ENCODE measurements at regions not wholly inside any gene's neighbourhood (a gene's known extent, or its start where the extent isn't known, plus 50 kb on each side); places are given as distances from the start of the nearest gene placed in this dataset.

DNA sequence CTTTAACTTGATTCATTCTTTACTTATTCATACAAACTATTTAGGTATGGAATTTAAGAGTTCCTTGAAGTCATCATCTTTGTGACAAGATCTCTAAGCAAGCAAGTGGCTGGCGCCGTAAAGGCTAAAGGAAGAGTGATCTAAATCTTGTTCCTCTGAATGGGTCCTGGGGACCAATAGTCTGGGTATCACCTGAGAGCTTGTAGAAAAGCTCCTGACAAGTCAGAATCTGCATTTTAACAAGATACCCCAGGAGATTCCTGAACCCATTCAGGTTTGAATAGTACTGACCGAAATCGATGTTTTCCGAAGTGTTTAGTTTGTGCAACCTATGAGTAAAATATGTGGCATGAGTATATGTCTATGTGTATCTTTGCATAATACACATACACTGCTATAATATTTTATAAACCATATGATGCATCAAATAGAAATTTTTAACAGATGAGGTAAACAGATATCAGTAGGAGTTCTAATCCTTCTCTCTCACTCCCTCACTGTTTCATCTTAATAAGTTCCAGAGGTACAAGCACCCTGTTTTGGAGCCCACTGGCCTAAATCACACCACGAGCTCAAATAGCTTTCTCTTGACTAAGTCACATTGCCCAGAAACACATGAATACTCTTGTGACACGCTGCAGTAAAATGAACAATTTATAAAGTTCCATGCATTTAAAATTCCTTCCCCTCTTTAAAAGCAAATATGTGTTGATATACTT lies 170.0 kb downstream of the RELL1 start:
- DNase-seq, result no peak
- Mint-ChIP-seq H3K27me3 (ENCODE audit: unreplicated experiment) (no peaks in the 10 kb centered on the region), H3K9me3 (ENCODE audit: low read depth, unreplicated experiment) (peaks cover 8% of the 10 kb centered on the region), H3K36me3 (ENCODE audit: insufficient read depth, unreplicated experiment) (no peaks in the 10 kb centered on the region), H3K4me3 (ENCODE audit: low read depth, unreplicated experiment) (no peak overlapping the region), H3K4me1 (ENCODE audit: low read depth, unreplicated experiment) (peaks cover 18% of the 10 kb centered on the region), H3K27ac (ENCODE audit: unreplicated experiment) (peak overlapping the region; percentile 39)
- BruUV-seq (replicated peaks), result no TSS peak
- CTCF ChIA-PET, result no interaction called here
- intact Hi-C loops (cut with micrococcal nuclease; ENCODE audit: unreplicated experiment), result no loop called here
- TF ChIP-seq, protein P1, sequence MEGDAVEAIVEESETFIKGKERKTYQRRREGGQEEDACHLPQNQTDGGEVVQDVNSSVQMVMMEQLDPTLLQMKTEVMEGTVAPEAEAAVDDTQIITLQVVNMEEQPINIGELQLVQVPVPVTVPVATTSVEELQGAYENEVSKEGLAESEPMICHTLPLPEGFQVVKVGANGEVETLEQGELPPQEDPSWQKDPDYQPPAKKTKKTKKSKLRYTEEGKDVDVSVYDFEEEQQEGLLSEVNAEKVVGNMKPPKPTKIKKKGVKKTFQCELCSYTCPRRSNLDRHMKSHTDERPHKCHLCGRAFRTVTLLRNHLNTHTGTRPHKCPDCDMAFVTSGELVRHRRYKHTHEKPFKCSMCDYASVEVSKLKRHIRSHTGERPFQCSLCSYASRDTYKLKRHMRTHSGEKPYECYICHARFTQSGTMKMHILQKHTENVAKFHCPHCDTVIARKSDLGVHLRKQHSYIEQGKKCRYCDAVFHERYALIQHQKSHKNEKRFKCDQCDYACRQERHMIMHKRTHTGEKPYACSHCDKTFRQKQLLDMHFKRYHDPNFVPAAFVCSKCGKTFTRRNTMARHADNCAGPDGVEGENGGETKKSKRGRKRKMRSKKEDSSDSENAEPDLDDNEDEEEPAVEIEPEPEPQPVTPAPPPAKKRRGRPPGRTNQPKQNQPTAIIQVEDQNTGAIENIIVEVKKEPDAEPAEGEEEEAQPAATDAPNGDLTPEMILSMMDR (IDR thresholded peaks at IDR 0.05; ENCODE audit: unreplicated experiment), result no peak

DNA sequence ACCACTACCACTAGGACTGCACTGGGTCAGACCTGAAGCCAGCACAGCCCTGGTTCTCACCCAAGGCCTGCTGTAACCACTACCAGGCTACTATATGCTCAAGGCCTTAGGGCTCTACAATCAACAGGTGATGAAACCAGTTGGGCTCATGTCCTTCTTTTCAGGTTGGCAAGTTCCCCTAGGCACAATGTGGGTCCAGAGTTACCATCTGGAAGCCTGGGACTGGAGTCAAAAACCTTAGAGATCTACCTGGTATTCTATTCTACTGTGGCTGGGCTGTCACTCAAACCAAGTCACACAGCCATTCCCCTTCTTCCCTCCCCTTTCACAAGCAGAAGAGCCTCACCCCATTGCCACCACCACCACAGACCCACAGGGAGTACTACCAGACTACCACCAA lies 175.6 kb downstream of the RELL1 start:
- BruUV-seq (replicated peaks), result no TSS peak
- TF ChIP-seq, protein P1 (IDR thresholded peaks at IDR 0.05; ENCODE audit: unreplicated experiment), result no peak
- CTCF ChIA-PET, result no interaction called here
- Mint-ChIP-seq H3K9me3 (ENCODE audit: low read depth, unreplicated experiment) (peaks cover 5% of the 10 kb centered on the region), H3K36me3 (ENCODE audit: insufficient read depth, unreplicated experiment) (peaks cover 5% of the 10 kb centered on the region), H3K4me1 (ENCODE audit: low read depth, unreplicated experiment) (peaks cover 16% of the 10 kb centered on the region), H3K27me3 (ENCODE audit: unreplicated experiment) (no peaks in the 10 kb centered on the region), H3K27ac (ENCODE audit: unreplicated experiment) (no peak overlapping the region), H3K4me3 (ENCODE audit: low read depth, unreplicated experiment) (no peak overlapping the region)
- intact Hi-C loops (cut with micrococcal nuclease; ENCODE audit: unreplicated experiment), result no loop called here
- DNase-seq, result no peak

DNA sequence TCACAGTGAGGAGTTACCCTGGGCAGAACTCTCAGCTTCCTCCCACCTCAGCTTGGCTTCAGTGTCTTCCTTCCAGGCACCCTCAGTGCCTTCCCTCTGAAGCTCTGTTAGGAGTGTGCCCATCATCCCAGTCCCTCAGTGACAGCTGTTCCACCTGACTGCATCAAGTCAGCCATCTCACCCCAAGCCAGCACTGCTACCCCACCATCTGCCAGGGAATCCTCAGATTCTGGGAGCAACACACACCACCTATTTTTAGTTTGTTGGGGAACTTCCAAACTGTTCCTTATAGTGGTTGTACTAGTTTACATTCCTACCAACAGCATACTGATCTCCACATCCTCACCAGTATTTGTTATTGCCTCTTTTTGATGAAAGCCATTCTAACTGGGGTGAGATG lies 182.9 kb downstream of the RELL1 start:
- H3K27ac Mint-ChIP-seq (ENCODE audit: unreplicated experiment), result no peak overlapping the region
- H3K36me3 Mint-ChIP-seq (ENCODE audit: insufficient read depth, unreplicated experiment), result peaks cover 5% of the 10 kb centered on the region
- H3K27me3 Mint-ChIP-seq (ENCODE audit: unreplicated experiment), result no peaks in the 10 kb centered on the region
- H3K4me3 Mint-ChIP-seq (ENCODE audit: low read depth, unreplicated experiment), result no peak overlapping the region
- BruUV-seq (replicated peaks), result no TSS peak
- TF ChIP-seq, protein P1 (IDR thresholded peaks at IDR 0.05; ENCODE audit: unreplicated experiment), result no peak
- CTCF ChIA-PET, result no interaction called here
- intact Hi-C loops (cut with micrococcal nuclease; ENCODE audit: unreplicated experiment), result no loop called here
- no peak for DNase-seq
- peaks cover 2% of the 10 kb centered on the region for H3K9me3 Mint-ChIP-seq (ENCODE audit: low read depth, unreplicated experiment)
- H3K4me1 Mint-ChIP-seq (ENCODE audit: low read depth, unreplicated experiment), result peaks cover 36% of the 10 kb centered on the region

DNA sequence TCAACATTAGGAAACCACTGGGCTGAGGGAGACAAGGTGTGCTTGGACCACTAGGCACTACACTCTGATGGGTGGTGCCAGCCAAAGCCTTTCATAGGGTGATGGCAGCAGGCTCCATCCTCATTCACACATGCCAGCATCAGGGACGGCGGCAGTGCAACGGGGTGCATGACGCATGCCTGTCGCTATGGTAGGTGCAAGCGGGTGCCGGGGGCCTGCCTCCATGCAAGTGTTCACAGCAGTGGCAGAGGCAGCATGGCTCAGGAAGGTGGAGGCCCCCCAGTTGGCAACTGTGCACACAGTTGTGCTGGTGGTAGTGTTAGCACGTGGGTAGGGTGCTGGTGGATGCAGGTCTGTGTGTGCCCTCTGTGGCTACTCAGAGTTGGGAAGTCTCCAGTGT lies 184.1 kb downstream of the RELL1 start:
- Mint-ChIP-seq H3K36me3 (ENCODE audit: insufficient read depth, unreplicated experiment) (peaks cover under 1% of the 10 kb centered on the region), H3K4me1 (ENCODE audit: low read depth, unreplicated experiment) (peaks cover 31% of the 10 kb centered on the region), H3K27me3 (ENCODE audit: unreplicated experiment) (no peaks in the 10 kb centered on the region), H3K27ac (ENCODE audit: unreplicated experiment) (no peak overlapping the region), H3K4me3 (ENCODE audit: low read depth, unreplicated experiment) (no peak overlapping the region), H3K9me3 (ENCODE audit: low read depth, unreplicated experiment) (no peaks in the 10 kb centered on the region)
- intact Hi-C loops (cut with micrococcal nuclease; ENCODE audit: unreplicated experiment), result no loop called here
- no peak for DNase-seq
- no TSS peak for BruUV-seq (replicated peaks)
- CTCF ChIA-PET, result no interaction called here
- TF ChIP-seq, protein P1 (IDR thresholded peaks at IDR 0.05; ENCODE audit: unreplicated experiment), result no peak
